Neural cell (in vitro differentiated cells): ENCODE measurements at regions not wholly inside any gene's neighbourhood (a gene's known extent, or its start where the extent isn't known, plus 50 kb on each side); places are given as distances from the start of the nearest gene placed in this dataset.

Experiments
- H2AFZ ChIP-seq: fragments of 200-600, 300-800 bp; sonication (generic), shearing (Covaris generic); 2 replicates; pipeline ENCODE4 v1.6.0; 2014; ENCODE audit warnings: low read depth, mild to moderate bottlenecking, antibody characterized with exemption, low read length, moderate library complexity
- H3F3A ChIP-seq: fragments of 200-600 bp; shearing (Covaris generic); 2 replicates; pipeline ENCODE4 v1.6.1; 2016; ENCODE audit warnings: mild to moderate bottlenecking, moderate library complexity, mixed read lengths, antibody characterized with exemption, low read length; ENCODE audit not compliant: insufficient read depth, poor library complexity, severe bottlenecking
- H3K27ac ChIP-seq: fragments of 200-600, 300-800 bp; sonication (generic), shearing (Covaris generic); 2 replicates; pipeline ENCODE4 v1.5.1; 2014; ENCODE audit warnings: mild to moderate bottlenecking, low read length, moderate library complexity
- H3K27me3 ChIP-seq: fragments of 300-800, 200-600 bp; sonication (generic), shearing (Covaris generic); 2 replicates; pipeline ENCODE4 v1.6.0; 2014; ENCODE audit warnings: mild to moderate bottlenecking, low read depth, low read length, moderate library complexity; ENCODE audit not compliant: insufficient read depth
- H3K36me3 ChIP-seq: fragments of 300-800, 200-600 bp; sonication (generic), shearing (Covaris generic); 2 replicates; pipeline ENCODE4 v1.5.1; 2014; ENCODE audit warnings: mild to moderate bottlenecking, antibody characterized with exemption, low read length, moderate library complexity; ENCODE audit not compliant: insufficient read depth
- H3K4me2 ChIP-seq: fragments of 300-800, 200-600 bp; sonication (generic), shearing (Covaris generic); 2 replicates; pipeline ENCODE4 v1.6.0; 2014; ENCODE audit warnings: mild to moderate bottlenecking, low read length
- H3K4me3 ChIP-seq: fragments of 300-800, 200-600 bp; sonication (generic), shearing (Covaris generic); 2 replicates; pipeline ENCODE4 v1.5.1; 2014; ENCODE audit warnings: mild to moderate bottlenecking, low read length, moderate library complexity
- H3K79me2 ChIP-seq: fragments of 200-600 bp; shearing (Covaris generic); replicated peaks from 2 replicates; pipeline ENCODE4 v1.6.0; 2014; ENCODE audit warnings: mild to moderate bottlenecking, low read length, moderate library complexity; ENCODE audit not compliant: insufficient read depth
- H3K9ac ChIP-seq: fragments of 300-800, 200-600 bp; sonication (generic), shearing (Covaris generic); 2 replicates; pipeline ENCODE4 v1.6.1; 2016; ENCODE audit warnings: mild to moderate bottlenecking, low read length, mixed read lengths
- H3K9me2 ChIP-seq: fragments of 200-600 bp; shearing (Covaris generic); 2 replicates; pipeline ENCODE4 v1.6.1; 2016; ENCODE audit warnings: mild to moderate bottlenecking, low read length, mixed read lengths; ENCODE audit not compliant: insufficient read depth
- H3K9me3 ChIP-seq: fragments of 200-600, 300-800 bp; sonication (generic), shearing (Covaris generic); 2 replicates; pipeline ENCODE4 v1.6.1; 2016; ENCODE audit warnings: mild to moderate bottlenecking, mixed run types, low read length, moderate library complexity, mixed read lengths
- H4K20me1 ChIP-seq: fragments of 200-600 bp; shearing (Covaris generic); 2 replicates; pipeline ENCODE4 v1.6.1; 2016; ENCODE audit warnings: mild to moderate bottlenecking, mixed run types; ENCODE audit not compliant: insufficient read depth
- CTCF ChIP-seq: fragments of 450-650 bp; IDR thresholded peaks from 2 replicates; pipeline ENCODE4 v1.5.1; 2014; ENCODE audit warnings: antibody characterized with exemption, mild to moderate bottlenecking, moderate library complexity; ENCODE audit not compliant: poor library complexity, severe bottlenecking
- EP300 ChIP-seq: fragments of 450-650 bp; conservative IDR thresholded peaks from 2 replicates; pipeline ENCODE4 v1.6.1; 2014; ENCODE audit warnings: antibody characterized with exemption, mild to moderate bottlenecking, moderate library complexity; ENCODE audit not compliant: poor library complexity, severe bottlenecking
- EZH2 ChIP-seq: fragments of 200-600, 300-800 bp; shearing (Covaris generic), sonication (generic); IDR thresholded peaks from 2 replicates; pipeline ENCODE4 v1.6.1; 2014; ENCODE audit warnings: antibody characterized with exemption, low read length, borderline replicate concordance, mild to moderate bottlenecking; ENCODE audit not compliant: insufficient read depth, poor library complexity, severe bottlenecking
- MXI1 ChIP-seq: fragments of 450-650 bp; conservative IDR thresholded peaks from 2 replicates; pipeline ENCODE4 v1.6.1; 2014; ENCODE audit warnings: antibody characterized with exemption, mild to moderate bottlenecking; ENCODE audit not compliant: poor library complexity, severe bottlenecking
- POLR2AphosphoS5 ChIP-seq: IDR thresholded peaks from 2 replicates; pipeline ENCODE4 v1.6.1; 2012
- RAD21 ChIP-seq: fragments of 450-650 bp; conservative IDR thresholded peaks from 2 replicates; pipeline ENCODE4 v1.6.1; 2014; ENCODE audit warnings: antibody characterized with exemption, mild to moderate bottlenecking, moderate library complexity
- REST ChIP-seq: IDR thresholded peaks from 2 replicates; pipeline ENCODE4 v1.6.1; 2012; ENCODE audit warnings: borderline replicate concordance
- SMC3 ChIP-seq: fragments of 450-650 bp; conservative IDR thresholded peaks from 2 replicates; pipeline ENCODE4 v1.6.1; 2014; ENCODE audit warnings: antibody characterized with exemption, mild to moderate bottlenecking, moderate library complexity; ENCODE audit not compliant: poor library complexity

- Histone ChIP-seq H3K27me3 (no peaks in the 10 kb centered on the region), H3K4me3 (no peak overlapping the region), H3K9ac (no peak overlapping the region), H3K36me3 (no peaks in the 10 kb centered on the region), H3F3A (no peaks in the 10 kb centered on the region), H3K9me3 (no peaks in the 10 kb centered on the region), H3K27ac (no peak overlapping the region), H4K20me1 (no peaks in the 10 kb centered on the region), H2AFZ (no peak overlapping the region), H3K4me2 (no peak overlapping the region), H3K9me2 (no peaks in the 10 kb centered on the region), H3K79me2 (no peaks in the 10 kb centered on the region)
- no peak for TF ChIP-seq CTCF
- TF ChIP-seq RAD21, result no peak
Observed at GRCh38 chr4:189129044-189129694, 811.5 kb upstream of the FRG1 start.

GRCh38 chr4:189131118-189131517 is 809.6 kb upstream of the FRG1 start:
- Histone ChIP-seq H2AFZ (no peak overlapping the region), H3K9me3 (no peaks in the 10 kb centered on the region), H3K79me2 (no peaks in the 10 kb centered on the region), H3K27ac (no peak overlapping the region), H3F3A (no peaks in the 10 kb centered on the region), H3K9me2 (no peaks in the 10 kb centered on the region), H4K20me1 (no peaks in the 10 kb centered on the region), H3K4me2 (no peak overlapping the region), H3K27me3 (no peaks in the 10 kb centered on the region), H3K36me3 (no peaks in the 10 kb centered on the region), H3K4me3 (no peak overlapping the region), H3K9ac (no peak overlapping the region)
- TF ChIP-seq POLR2AphosphoS5, result no peak
- TF ChIP-seq EP300, result no peak
- TF ChIP-seq CTCF, result no peak
- TF ChIP-seq REST, result no peak
- TF ChIP-seq EZH2, result no peak
- TF ChIP-seq RAD21, result no peak
- no peak for TF ChIP-seq MXI1
- TF ChIP-seq SMC3, result no peak
